ENCODE measurements at regions not wholly inside any gene's neighbourhood (a gene's known extent, or its start where the extent isn't known, plus 50 kb on each side); places are given as distances from the start of the nearest gene placed in this dataset.

DNA sequence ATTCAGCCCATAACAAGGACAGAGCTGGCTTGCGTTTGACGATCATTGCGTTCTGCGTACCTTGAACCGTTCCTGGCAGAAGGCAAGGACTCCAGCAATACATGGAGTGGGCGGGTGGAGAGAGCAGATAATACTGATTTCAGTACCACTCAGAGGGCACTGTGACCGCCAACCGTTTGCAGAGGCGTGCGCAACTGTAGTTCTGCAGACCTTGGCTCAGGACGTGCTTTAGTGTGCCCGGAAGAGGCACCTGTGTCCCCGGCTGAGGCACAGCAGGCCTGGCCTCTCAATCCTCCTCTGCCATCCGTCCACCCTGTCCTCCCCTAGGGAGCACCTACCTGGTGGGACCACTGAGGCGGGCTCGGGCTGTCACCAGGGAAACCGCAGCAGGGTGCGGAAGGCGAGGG, 117.6 kb upstream of the USP29 start:
- TF ChIP-seq CTCF (conservative IDR thresholded peaks at IDR 0.05) (no peak), ZFX (IDR thresholded peaks at IDR 0.05) (no peak)

Measured in C4-2B (cell line).